Skeletal muscle cell (primary cell): ENCODE measurements at regions not wholly inside any gene's neighbourhood (a gene's known extent, or its start where the extent isn't known, plus 50 kb on each side); places are given as distances from the start of the nearest gene placed in this dataset.

ENCODE experiments used
- DNase-seq: peaks from one replicate; pipeline ENCODE4 v3.0.0-alpha.2; 2010; ENCODE audit warnings: low read depth
- H3K4me3 ChIP-seq: 2 replicates; pipeline ENCODE4 v1.5.1; 2011; ENCODE audit warnings: low read depth, mild to moderate bottlenecking, control low read depth, low read length, moderate library complexity

GRCh38 chr3:168620854-168621253, 525.1 kb upstream of the GOLIM4 start:
- H3K4me3 ChIP-seq = no peak overlapping the region
- no peak for DNase-seq

GRCh38 chr3:168618827-168619470, 523.2 kb upstream of the GOLIM4 start:
- DNase-seq = no peak
- no peak overlapping the region for H3K4me3 ChIP-seq

GRCh38 chr3:168617658-168618057, 521.9 kb upstream of the GOLIM4 start:
- no peak overlapping the region for H3K4me3 ChIP-seq
- no peak for DNase-seq

GRCh38 chr3:168616915-168617314, 521.2 kb upstream of the GOLIM4 start:
- no peak for DNase-seq
- H3K4me3 ChIP-seq = no peak overlapping the region

- DNase-seq = no peak
Observed at GRCh38 chr3:168615493-168616020, 519.8 kb upstream of the GOLIM4 start.

GRCh38 chr3:168613151-168613550, 517.4 kb upstream of the GOLIM4 start:
- no peak overlapping the region for H3K4me3 ChIP-seq
- no peak for DNase-seq

More at GRCh38 chr3:168615493-168616020, 519.8 kb upstream of the GOLIM4 start:
- no peak overlapping the region for H3K4me3 ChIP-seq

GRCh38 chr3:168612671-168613070, 516.9 kb upstream of the GOLIM4 start:
- no peak for DNase-seq
- no peak overlapping the region for H3K4me3 ChIP-seq

- H3K4me3 ChIP-seq = no peak overlapping the region
- no peak for DNase-seq
Observed at GRCh38 chr3:168611826-168612225, 516.1 kb upstream of the GOLIM4 start.

GRCh38 chr3:168608926-168609325, 513.2 kb upstream of the GOLIM4 start:
- no peak for DNase-seq
- H3K4me3 ChIP-seq = no peak overlapping the region

GRCh38 chr3:168604767-168605166, 509.0 kb upstream of the GOLIM4 start:
- DNase-seq = no peak
- no peak overlapping the region for H3K4me3 ChIP-seq

GRCh38 chr3:168598250-168598649, 502.5 kb upstream of the GOLIM4 start:
- H3K4me3 ChIP-seq = no peak overlapping the region
- DNase-seq = no peak

GRCh38 chr3:168596175-168596823, 500.6 kb upstream of the GOLIM4 start:
- H3K4me3 ChIP-seq = no peak overlapping the region
- DNase-seq = no peak

- DNase-seq = no peak
- H3K4me3 ChIP-seq = no peak overlapping the region
Observed at GRCh38 chr3:168591587-168591986, 495.9 kb upstream of the GOLIM4 start.

GRCh38 chr3:168589376-168589775, 493.7 kb upstream of the GOLIM4 start:
- no peak for DNase-seq
- no peak overlapping the region for H3K4me3 ChIP-seq

GRCh38 chr3:168585544-168585943, 489.8 kb upstream of the GOLIM4 start:
- no peak for DNase-seq
- no peak overlapping the region for H3K4me3 ChIP-seq

- DNase-seq = no peak
- H3K4me3 ChIP-seq = no peak overlapping the region
Observed at GRCh38 chr3:168583977-168584376, 488.3 kb upstream of the GOLIM4 start.

GRCh38 chr3:168582503-168582902, 486.8 kb upstream of the GOLIM4 start:
- no peak overlapping the region for H3K4me3 ChIP-seq
- no peak for DNase-seq

- H3K4me3 ChIP-seq = no peak overlapping the region
- no peak for DNase-seq
Observed at GRCh38 chr3:168581771-168582225, 486.1 kb upstream of the GOLIM4 start.

GRCh38 chr3:168579010-168579409, 483.3 kb upstream of the GOLIM4 start:
- DNase-seq = no peak
- H3K4me3 ChIP-seq = no peak overlapping the region

- no peak for DNase-seq
- H3K4me3 ChIP-seq = no peak overlapping the region
Observed at GRCh38 chr3:168575750-168576149, 480.0 kb upstream of the GOLIM4 start.
